Tibial nerve (tissue), 4 donors: ENCODE measurements at regions not wholly inside any gene's neighbourhood (a gene's known extent, or its start where the extent isn't known, plus 50 kb on each side); places are given as distances from the start of the nearest gene placed in this dataset.

Experiments
- DNase-seq, 2 donors: peaks; one replicate each; pipeline ENCODE4 v3.0.0-alpha.2; 2019; ENCODE audit warnings: low spot score in 2 of 2
- H3K27ac ChIP-seq, 4 donors: fragments of 200-600 bp; sonication (generic) in 3 of 4; one replicate each; pipeline ENCODE4 v1.5.1; 2017 to 2019; ENCODE audit warnings: mild to moderate bottlenecking in 1 of 4
- H3K27me3 ChIP-seq, 2 donors: fragments of 200-600 bp; sonication (generic) in 1 of 2; one replicate each; pipeline versions ENCODE4 v1.5.1 to v1.6.0; 2017 to 2019
- H3K36me3 ChIP-seq, 3 donors: fragments of 200-600 bp; sonication (generic); one replicate each; pipeline ENCODE4 v1.5.1; 2018 to 2019
- H3K4me1 ChIP-seq, 4 donors: fragments of 200-600 bp; sonication (generic) in 3 of 4; one replicate each; pipeline ENCODE4 v1.5.1; 2017 to 2019
- H3K4me3 ChIP-seq, 4 donors: fragments of 200-600 bp; sonication (generic) in 3 of 4; one replicate each; pipeline ENCODE4 v1.5.1; 2017 to 2019; ENCODE audit warnings: mild to moderate bottlenecking in 1 of 4, moderate library complexity in 1 of 4
- H3K9me3 ChIP-seq, 4 donors: fragments of 200-600 bp; sonication (generic) in 3 of 4; one replicate each; pipeline ENCODE4 v1.5.1; 2017 to 2019
- EP300 ChIP-seq, 2 donors: sonication (generic); formaldehyde crosslinking; IDR thresholded peaks; one replicate each; pipeline ENCODE4 v1.6.1; 2017; ENCODE audit warnings: antibody characterized with exemption in 2 of 2, mild to moderate bottlenecking in 1 of 2
- POLR2A ChIP-seq, 2 donors: fragments of 450-650 bp; IDR thresholded peaks; one replicate each; pipeline ENCODE4 v1.6.1; 2017; ENCODE audit warnings: antibody characterized with exemption in 2 of 2, mild to moderate bottlenecking in 2 of 2, moderate library complexity in 2 of 2
- WGBS, 2 donors: methylation state at CpG; one replicate each; pipeline ENCODE4 v1.1.5; 2018; 5-methylcytosine and 5-hydroxymethylcytosine counted together
- TF ChIP-seq, protein P1 (sequence below), 5 experiments: fragments of 200-600 bp in 3 of 5; fragments of 450-650 bp in 2 of 5; sonication (generic) in 3 of 5; IDR thresholded peaks; one replicate each; pipeline ENCODE4 v1.5.1; 2016 to 2019; ENCODE audit warnings: antibody characterized with exemption in 5 of 5, mild to moderate bottlenecking in 3 of 5, moderate library complexity in 2 of 5

DNA sequence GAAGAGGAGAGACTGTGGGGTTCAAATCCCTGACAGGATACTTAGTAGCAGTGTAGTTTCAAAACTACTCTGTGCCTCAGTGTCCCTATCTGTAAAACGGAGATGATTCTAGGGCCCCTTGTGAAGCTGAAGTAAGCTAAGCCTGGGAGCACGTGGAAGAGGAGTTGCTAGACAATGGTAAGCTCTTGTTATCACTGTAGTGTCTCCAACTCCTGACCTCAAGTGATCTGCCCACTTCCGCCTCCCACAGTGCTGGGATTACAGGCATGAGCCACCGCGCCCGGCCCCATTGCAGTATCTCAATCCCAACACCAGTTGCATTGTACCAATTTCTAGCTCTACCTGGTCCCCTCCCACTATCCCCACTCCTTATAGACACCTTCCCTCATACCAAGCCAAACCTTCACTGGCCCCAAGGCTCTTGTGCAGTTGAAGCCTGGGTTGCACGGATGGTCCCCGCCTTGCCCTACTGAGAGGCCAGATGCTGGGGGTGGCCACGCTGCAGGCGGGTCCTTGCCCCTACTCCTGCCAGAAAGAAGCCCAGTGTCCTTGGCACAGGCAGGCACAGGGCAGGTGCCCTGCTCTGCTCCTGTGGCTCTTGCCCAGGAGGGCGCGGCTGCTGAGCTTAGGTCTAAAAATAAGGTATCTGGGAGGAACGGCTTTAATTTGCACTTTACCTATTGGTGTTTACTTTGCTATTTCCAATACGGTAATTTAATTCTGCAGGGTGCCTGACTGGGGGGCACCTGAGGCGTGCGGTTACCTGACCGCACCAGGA lies 118.1 kb downstream of the VEGFA start:
- H3K9me3 ChIP-seq: no peaks in the 10 kb centered on the region
- H3K4me1 ChIP-seq: peaks cover 0 to 13% (median 0%) of the 10 kb centered on the region in 4 donors
- H3K27ac ChIP-seq: no peak overlapping the region
- H3K4me3 ChIP-seq: no peak overlapping the region
- no peaks in the 10 kb centered on the region for H3K36me3 ChIP-seq
- H3K27me3 ChIP-seq: peaks cover 0 to 10% of the 10 kb centered on the region in 2 donors
- no peak for DNase-seq
- WGBS, 2 donors: 85 to 89% methylated on average over 17 of the region's 17 CpGs
- TF ChIP-seq EP300 (IDR thresholded peaks at IDR 0.05) (no peak), POLR2A (IDR thresholded peaks at IDR 0.05) (no peak)
- TF ChIP-seq, protein P1, sequence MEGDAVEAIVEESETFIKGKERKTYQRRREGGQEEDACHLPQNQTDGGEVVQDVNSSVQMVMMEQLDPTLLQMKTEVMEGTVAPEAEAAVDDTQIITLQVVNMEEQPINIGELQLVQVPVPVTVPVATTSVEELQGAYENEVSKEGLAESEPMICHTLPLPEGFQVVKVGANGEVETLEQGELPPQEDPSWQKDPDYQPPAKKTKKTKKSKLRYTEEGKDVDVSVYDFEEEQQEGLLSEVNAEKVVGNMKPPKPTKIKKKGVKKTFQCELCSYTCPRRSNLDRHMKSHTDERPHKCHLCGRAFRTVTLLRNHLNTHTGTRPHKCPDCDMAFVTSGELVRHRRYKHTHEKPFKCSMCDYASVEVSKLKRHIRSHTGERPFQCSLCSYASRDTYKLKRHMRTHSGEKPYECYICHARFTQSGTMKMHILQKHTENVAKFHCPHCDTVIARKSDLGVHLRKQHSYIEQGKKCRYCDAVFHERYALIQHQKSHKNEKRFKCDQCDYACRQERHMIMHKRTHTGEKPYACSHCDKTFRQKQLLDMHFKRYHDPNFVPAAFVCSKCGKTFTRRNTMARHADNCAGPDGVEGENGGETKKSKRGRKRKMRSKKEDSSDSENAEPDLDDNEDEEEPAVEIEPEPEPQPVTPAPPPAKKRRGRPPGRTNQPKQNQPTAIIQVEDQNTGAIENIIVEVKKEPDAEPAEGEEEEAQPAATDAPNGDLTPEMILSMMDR (IDR thresholded peaks at IDR 0.05): no peak

DNA sequence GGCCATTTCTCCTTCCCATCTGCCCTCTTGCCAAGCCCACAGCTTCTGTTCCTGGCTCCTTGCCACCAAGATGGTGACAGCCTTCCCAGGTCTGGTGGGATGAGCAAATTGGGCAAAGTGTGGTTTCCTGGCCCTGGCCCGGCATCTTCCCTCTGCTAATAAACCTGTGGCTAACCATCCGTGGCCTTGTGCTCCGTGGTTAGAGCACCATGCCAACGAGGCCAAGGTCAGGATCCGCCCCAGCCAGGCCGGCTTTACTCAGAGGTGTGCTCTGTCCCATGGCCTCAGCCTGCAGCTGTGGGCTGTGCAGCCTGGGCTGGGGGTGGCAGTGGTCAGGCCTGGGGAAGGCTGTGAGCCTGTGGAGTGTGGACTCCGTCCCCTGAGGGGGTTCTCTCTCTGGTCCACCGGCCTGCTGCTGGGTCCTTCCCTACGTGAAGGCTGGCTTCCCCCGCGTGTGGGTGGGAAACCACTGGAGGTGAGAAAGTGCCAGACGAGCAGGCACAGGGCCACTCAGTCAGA lies 117.4 kb downstream of the VEGFA start:
- Histone ChIP-seq H3K4me3 (no peak overlapping the region), H3K36me3 (no peaks in the 10 kb centered on the region), H3K27ac (no peak overlapping the region), H3K4me1 (peaks cover 0 to 13% (median 0%) of the 10 kb centered on the region in 4 donors), H3K27me3 (peaks cover 0 to 10% of the 10 kb centered on the region in 2 donors), H3K9me3 (no peaks in the 10 kb centered on the region)
- TF ChIP-seq POLR2A (IDR thresholded peaks at IDR 0.05): no peak
- TF ChIP-seq, protein P1 (IDR thresholded peaks at IDR 0.05): no peak
- no peak for TF ChIP-seq EP300 (IDR thresholded peaks at IDR 0.05)
- 70 to 73% methylated on average over 10 to 12 of the region's 12 CpGs for WGBS, 2 donors
- no peak for DNase-seq

DNA sequence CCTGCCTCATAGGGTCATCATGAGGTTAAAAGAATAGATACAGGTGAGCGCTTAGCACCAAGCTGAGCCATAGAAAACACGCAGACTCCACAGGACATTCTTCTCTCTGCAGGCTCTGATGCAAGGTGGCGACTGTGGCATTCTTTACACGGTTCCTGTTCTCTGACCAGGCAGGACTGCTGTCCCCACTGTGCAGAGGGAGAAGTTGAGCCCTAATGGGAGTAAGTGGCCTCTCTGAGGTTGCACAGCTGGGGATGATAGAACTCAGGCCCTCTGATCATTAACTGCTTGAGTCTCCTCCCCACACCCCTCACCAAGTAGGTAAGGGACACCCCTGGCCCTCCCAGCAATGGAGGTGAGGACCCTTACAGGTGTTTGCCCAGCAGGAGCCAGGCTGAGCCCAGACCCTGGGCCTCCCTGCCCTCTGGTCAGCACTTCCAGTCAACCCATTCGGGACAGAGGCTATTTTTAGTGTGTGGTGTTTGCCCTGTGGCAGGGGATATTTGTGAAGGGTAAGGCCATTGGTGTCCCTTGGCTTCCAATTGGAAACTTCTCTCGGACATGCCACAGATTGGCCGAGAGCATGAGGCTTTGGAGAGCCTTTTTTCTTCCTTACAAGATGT lies 116.8 kb downstream of the VEGFA start:
- Histone ChIP-seq H3K4me3 (no peak overlapping the region), H3K27me3 (peaks cover 0 to 10% of the 10 kb centered on the region in 2 donors), H3K27ac (no peak overlapping the region), H3K9me3 (no peaks in the 10 kb centered on the region), H3K36me3 (no peaks in the 10 kb centered on the region), H3K4me1 (peaks cover 0 to 13% (median 0%) of the 10 kb centered on the region in 4 donors)
- 83 to 93% methylated on average over 6 to 7 of the region's 7 CpGs for WGBS, 2 donors
- DNase-seq: no peak
- TF ChIP-seq EP300 (IDR thresholded peaks at IDR 0.05) (no peak), POLR2A (IDR thresholded peaks at IDR 0.05) (no peak)
- TF ChIP-seq, protein P1 (IDR thresholded peaks at IDR 0.05): no peak

DNA sequence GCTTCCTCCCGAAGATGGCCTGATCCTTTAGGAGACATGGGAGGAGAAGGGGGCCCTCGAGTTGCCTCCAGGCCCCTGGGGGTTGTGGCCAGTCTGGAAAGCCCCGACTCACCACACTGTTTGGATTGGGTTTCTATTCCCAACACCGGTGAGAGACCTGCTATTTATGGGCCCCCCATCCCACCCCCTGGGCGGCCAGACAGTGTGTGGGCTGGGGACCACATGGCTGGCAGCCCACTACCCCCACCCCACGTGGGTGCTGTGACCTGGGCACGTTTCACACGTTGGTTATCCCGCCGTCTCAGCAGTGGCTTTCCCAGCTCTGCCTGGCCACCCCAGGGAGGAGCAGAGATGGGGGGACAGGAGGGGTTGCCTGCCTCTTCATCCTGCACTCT lies 116.1 kb downstream of the VEGFA start:
- Histone ChIP-seq H3K36me3 (no peaks in the 10 kb centered on the region), H3K4me3 (no peak overlapping the region), H3K9me3 (no peaks in the 10 kb centered on the region), H3K4me1 (peaks cover 0 to 13% (median 0%) of the 10 kb centered on the region in 4 donors), H3K27ac (no peak overlapping the region), H3K27me3 (peaks cover 0 to 3% of the 10 kb centered on the region in 2 donors)
- no peak for DNase-seq
- TF ChIP-seq POLR2A (IDR thresholded peaks at IDR 0.05) (no peak), EP300 (IDR thresholded peaks at IDR 0.05) (no peak)
- TF ChIP-seq, protein P1 (IDR thresholded peaks at IDR 0.05): no peak
- WGBS, 2 donors: 64 to 67% methylated on average over 9 to 10 of the region's 10 CpGs
